ENCODE measurements at regions not wholly inside any gene's neighbourhood (a gene's known extent, or its start where the extent isn't known, plus 50 kb on each side); places are given as distances from the start of the nearest gene placed in this dataset.

GRCh38 chr5:29069104-29069402 is 2030.7 kb upstream of the CDH9 start:
- no peak for ATAC-seq

GRCh38 chr5:29061381-29061780 is 2023.0 kb upstream of the CDH9 start:
- no peaks in the 10 kb centered on the region for H3K36me3 ChIP-seq (ENCODE audit: control insufficient read depth, insufficient read depth, low read length)
- no peaks in the 10 kb centered on the region for H3K4me1 Mint-ChIP-seq
- WGBS (ENCODE audit: insufficient coverage): 88% methylated on average over 1 of the region's 1 CpG
- no peak for ATAC-seq
- no peak overlapping the region for H3K4me3 Mint-ChIP-seq
- H3K9me3 ChIP-seq (ENCODE audit: control insufficient read depth, insufficient read depth, low read length): no peaks in the 10 kb centered on the region
- H3K27me3 Mint-ChIP-seq (ENCODE audit: low read depth in 2 of 2): no peaks in the 10 kb centered on the region
- no peak for TF ChIP-seq CTCF (IDR thresholded peaks at IDR 0.05)
- no peak overlapping the region for H3K27ac ChIP-seq (ENCODE audit: low read length)
- DNase-seq: no peak
- H3K4me3 ChIP-seq (ENCODE audit: low read length): no peak overlapping the region
- H3K36me3 Mint-ChIP-seq: peaks cover 12% of the 10 kb centered on the region
- no peaks in the 10 kb centered on the region for H3K27me3 ChIP-seq (ENCODE audit: control insufficient read depth, insufficient read depth, low read length)
- peaks cover 11 to 18% of the 10 kb centered on the region in 2 donors for H3K9me3 Mint-ChIP-seq
- intact Hi-C loops (cut with micrococcal nuclease): no loop called here
- H3K4me1 ChIP-seq (ENCODE audit: control insufficient read depth, insufficient read depth, low read length): no peaks in the 10 kb centered on the region
- no peak overlapping the region for H3K27ac Mint-ChIP-seq

More at GRCh38 chr5:29069104-29069402, 2030.7 kb upstream of the CDH9 start:
- DNase-seq: no peak
- TF ChIP-seq CTCF (IDR thresholded peaks at IDR 0.05): no peak
- Histone ChIP-seq H3K4me3 (ENCODE audit: low read length) (no peak overlapping the region), H3K27ac (ENCODE audit: low read length) (no peak overlapping the region), H3K9me3 (ENCODE audit: control insufficient read depth, insufficient read depth, low read length) (no peaks in the 10 kb centered on the region), H3K4me1 (ENCODE audit: control insufficient read depth, insufficient read depth, low read length) (no peaks in the 10 kb centered on the region), H3K27me3 (ENCODE audit: control insufficient read depth, insufficient read depth, low read length) (no peaks in the 10 kb centered on the region), H3K36me3 (ENCODE audit: control insufficient read depth, insufficient read depth, low read length) (no peaks in the 10 kb centered on the region)
- no peaks in the 10 kb centered on the region for H3K4me1 Mint-ChIP-seq
- H3K27me3 Mint-ChIP-seq (ENCODE audit: low read depth in 2 of 2): no peaks in the 10 kb centered on the region
- intact Hi-C loops (cut with micrococcal nuclease): no loop called here
- H3K36me3 Mint-ChIP-seq: peaks cover 8% of the 10 kb centered on the region
- peaks cover 11 to 30% of the 10 kb centered on the region in 2 donors for H3K9me3 Mint-ChIP-seq
- no peak overlapping the region for H3K27ac Mint-ChIP-seq
- 74% methylated on average over 1 of the region's 2 CpGs for WGBS (ENCODE audit: insufficient coverage)
- H3K4me3 Mint-ChIP-seq: no peak overlapping the region

DNA sequence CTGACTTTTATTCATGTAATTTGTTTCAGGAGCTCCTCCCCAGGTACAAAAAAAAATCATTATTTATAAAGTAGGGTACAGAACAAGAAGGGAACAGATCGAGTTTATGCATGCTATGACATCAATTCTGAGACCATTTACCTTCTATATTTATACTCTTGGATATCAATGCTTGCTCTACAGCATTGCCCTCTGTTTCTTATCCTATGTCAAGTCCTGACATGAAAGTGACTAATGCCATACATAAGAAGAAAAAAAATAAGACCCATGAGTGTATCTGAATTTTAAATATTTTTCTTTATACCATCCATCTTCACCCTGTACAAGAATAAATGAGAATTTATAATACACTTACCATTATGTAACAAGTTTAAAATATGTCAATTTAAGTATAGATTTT is 2016.3 kb upstream of the CDH9 start:
- H3K4me1 Mint-ChIP-seq: no peaks in the 10 kb centered on the region
- no peaks in the 10 kb centered on the region for H3K27me3 Mint-ChIP-seq (ENCODE audit: low read depth in 2 of 2)
- no peak for DNase-seq
- intact Hi-C loops (cut with micrococcal nuclease): no loop called here
- no peak overlapping the region for H3K4me3 ChIP-seq (ENCODE audit: low read length)
- no peaks in the 10 kb centered on the region for H3K36me3 ChIP-seq (ENCODE audit: control insufficient read depth, insufficient read depth, low read length)
- peaks cover 7% of the 10 kb centered on the region for H3K36me3 Mint-ChIP-seq
- no peak overlapping the region for H3K27ac ChIP-seq (ENCODE audit: low read length)
- H3K9me3 ChIP-seq (ENCODE audit: control insufficient read depth, insufficient read depth, low read length): no peaks in the 10 kb centered on the region
- peaks cover 3 to 6% of the 10 kb centered on the region in 2 donors for H3K9me3 Mint-ChIP-seq
- TF ChIP-seq CTCF (IDR thresholded peaks at IDR 0.05): no peak
- no peaks in the 10 kb centered on the region for H3K27me3 ChIP-seq (ENCODE audit: control insufficient read depth, insufficient read depth, low read length)
- H3K4me1 ChIP-seq (ENCODE audit: control insufficient read depth, insufficient read depth, low read length): no peaks in the 10 kb centered on the region
- WGBS (ENCODE audit: insufficient coverage): no CpG with 5 or more reads among the region's 1 CpG
- ATAC-seq: no peak
- H3K4me3 Mint-ChIP-seq: no peak overlapping the region
- no peak overlapping the region for H3K27ac Mint-ChIP-seq

DNA sequence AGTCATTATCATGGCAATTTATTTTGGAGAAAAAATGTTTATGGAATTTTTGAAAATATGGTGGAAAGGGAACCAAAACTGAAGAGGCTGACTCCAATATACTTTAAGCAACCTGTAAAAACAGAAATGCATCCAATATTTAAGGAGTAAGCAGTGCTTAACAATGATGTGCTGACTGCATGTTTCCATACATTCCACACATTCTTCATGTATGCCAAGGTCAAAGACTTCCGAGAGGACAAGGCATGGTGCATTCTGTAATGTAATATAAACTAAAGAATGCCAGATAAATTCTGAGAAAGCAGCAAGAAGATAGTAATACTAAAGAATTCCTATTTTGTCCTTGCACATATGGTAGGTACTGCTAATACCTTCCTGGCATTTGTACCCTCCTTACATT is 2015.9 kb upstream of the CDH9 start:
- WGBS (ENCODE audit: insufficient coverage): no CpG with 5 or more reads among the region's 1 CpG
- ATAC-seq (no peak), DNase-seq (no peak)
- Histone ChIP-seq H3K4me1 (ENCODE audit: control insufficient read depth, insufficient read depth, low read length) (no peaks in the 10 kb centered on the region), H3K27me3 (ENCODE audit: control insufficient read depth, insufficient read depth, low read length) (no peaks in the 10 kb centered on the region), H3K9me3 (ENCODE audit: control insufficient read depth, insufficient read depth, low read length) (no peaks in the 10 kb centered on the region), H3K4me3 (ENCODE audit: low read length) (no peak overlapping the region), H3K36me3 (ENCODE audit: control insufficient read depth, insufficient read depth, low read length) (no peaks in the 10 kb centered on the region), H3K27ac (ENCODE audit: low read length) (no peak overlapping the region)
- Mint-ChIP-seq H3K27ac (no peak overlapping the region), H3K4me3 (no peak overlapping the region), H3K27me3 (ENCODE audit: low read depth in 2 of 2) (no peaks in the 10 kb centered on the region), H3K36me3 (peaks cover 7% of the 10 kb centered on the region), H3K4me1 (no peaks in the 10 kb centered on the region), H3K9me3 (peaks cover 3 to 6% of the 10 kb centered on the region in 2 donors)
- TF ChIP-seq CTCF (IDR thresholded peaks at IDR 0.05): no peak
- intact Hi-C loops (cut with micrococcal nuclease): no loop called here
